Lung (tissue), 11 donors: ENCODE measurements at regions not wholly inside any gene's neighbourhood (a gene's known extent, or its start where the extent isn't known, plus 50 kb on each side); places are given as distances from the start of the nearest gene placed in this dataset.

Experiments used
- ATAC-seq: fragments of 200-7000 bp; cut with Tn5 transposase; one replicate; pipeline ENCODE4 v1.9.1; 2020; ENCODE audit warnings: moderate number of reproducible peaks; ENCODE audit not compliant: insufficient read depth, low FRiP score
- DNase-seq, 3 donors: peaks; one replicate each; pipeline ENCODE4 v3.0.0-alpha.2; 2013 to 2017
- H3K27ac ChIP-seq, 2 donors: one replicate each; pipeline ENCODE4 v1.5.1; 2013; ENCODE audit warnings: mild to moderate bottlenecking in 2 of 2, moderate library complexity in 2 of 2, control low read depth in 1 of 2, inconsistent platforms in 1 of 2, low read depth in 1 of 2, low read length in 1 of 2
- H3K27me3 ChIP-seq, 3 donors: one replicate each; pipeline ENCODE4 v1.5.1; 2013; ENCODE audit warnings: low read length in 2 of 3; ENCODE audit not compliant: control insufficient read depth in 3 of 3, insufficient read depth in 3 of 3
- H3K36me3 ChIP-seq, 4 donors: one replicate each; pipeline ENCODE4 v1.5.1; 2013; ENCODE audit warnings: low read length in 4 of 4, mild to moderate bottlenecking in 1 of 4, moderate library complexity in 1 of 4; ENCODE audit not compliant: control insufficient read depth in 4 of 4, insufficient read depth in 4 of 4
- H3K4me1 ChIP-seq, 5 donors: one replicate each; pipeline ENCODE4 v1.5.1; 2013; ENCODE audit warnings: low read length in 5 of 5, mild to moderate bottlenecking in 2 of 5, moderate library complexity in 1 of 5; ENCODE audit not compliant: control insufficient read depth in 5 of 5, insufficient read depth in 5 of 5
- H3K4me3 ChIP-seq: one replicate; pipeline ENCODE4 v1.5.1; 2013; ENCODE audit warnings: mild to moderate bottlenecking, control low read depth, moderate library complexity
- H3K9ac ChIP-seq, 2 donors: one replicate each; pipeline ENCODE4 v1.5.1; 2013; ENCODE audit warnings: low read length in 2 of 2, control low read depth in 1 of 2; ENCODE audit not compliant: insufficient read depth in 1 of 2
- H3K9me3 ChIP-seq, 4 donors: one replicate each; pipeline ENCODE4 v1.5.1; 2013; ENCODE audit warnings: low read length in 3 of 4, mild to moderate bottlenecking in 1 of 4, moderate library complexity in 1 of 4; ENCODE audit not compliant: control insufficient read depth in 4 of 4, insufficient read depth in 3 of 4
- WGBS, 2 donors: extraction: QIAGEN DNeasy Blood & Tissue Kit; methylation state at CpG; one replicate each; pipeline ENCODE4 v1.1.7; 2013; 5-methylcytosine and 5-hydroxymethylcytosine counted together
- TF ChIP-seq, protein P1 (sequence below): IDR thresholded peaks from 2 replicates; pipeline ENCODE4 v1.5.1; 2012; ENCODE audit warnings: mild to moderate bottlenecking; ENCODE audit errors: control extremely low read depth, extremely low read depth
- donor health status: control.
- donor health status: control.
- donor health status: Bipolar disorder and iron deficiency.
- donor health status: healthy.
- donor health status: DM: yes; HTN: yes; CAD: no.

GRCh38 chr21:43302769-43303168 is 124.2 kb downstream of the SIK1 start:
- WGBS, 2 donors, result 84 to 88% methylated on average over 13 to 14 of the region's 14 CpGs
- Histone ChIP-seq H3K27me3 (no peaks in the 10 kb centered on the region), H3K9ac (no peak overlapping the region), H3K27ac (no peak overlapping the region), H3K4me3 (no peak overlapping the region), H3K36me3 (no peaks in the 10 kb centered on the region), H3K9me3 (peaks cover 0 to 1% (median 0%) of the 10 kb centered on the region in 4 donors), H3K4me1 (peaks cover 0 to 25% (median 5%) of the 10 kb centered on the region in 5 donors)
- ATAC-seq (no peak), DNase-seq (no peak)
- TF ChIP-seq, protein P1, sequence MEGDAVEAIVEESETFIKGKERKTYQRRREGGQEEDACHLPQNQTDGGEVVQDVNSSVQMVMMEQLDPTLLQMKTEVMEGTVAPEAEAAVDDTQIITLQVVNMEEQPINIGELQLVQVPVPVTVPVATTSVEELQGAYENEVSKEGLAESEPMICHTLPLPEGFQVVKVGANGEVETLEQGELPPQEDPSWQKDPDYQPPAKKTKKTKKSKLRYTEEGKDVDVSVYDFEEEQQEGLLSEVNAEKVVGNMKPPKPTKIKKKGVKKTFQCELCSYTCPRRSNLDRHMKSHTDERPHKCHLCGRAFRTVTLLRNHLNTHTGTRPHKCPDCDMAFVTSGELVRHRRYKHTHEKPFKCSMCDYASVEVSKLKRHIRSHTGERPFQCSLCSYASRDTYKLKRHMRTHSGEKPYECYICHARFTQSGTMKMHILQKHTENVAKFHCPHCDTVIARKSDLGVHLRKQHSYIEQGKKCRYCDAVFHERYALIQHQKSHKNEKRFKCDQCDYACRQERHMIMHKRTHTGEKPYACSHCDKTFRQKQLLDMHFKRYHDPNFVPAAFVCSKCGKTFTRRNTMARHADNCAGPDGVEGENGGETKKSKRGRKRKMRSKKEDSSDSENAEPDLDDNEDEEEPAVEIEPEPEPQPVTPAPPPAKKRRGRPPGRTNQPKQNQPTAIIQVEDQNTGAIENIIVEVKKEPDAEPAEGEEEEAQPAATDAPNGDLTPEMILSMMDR, result no peak

DNA sequence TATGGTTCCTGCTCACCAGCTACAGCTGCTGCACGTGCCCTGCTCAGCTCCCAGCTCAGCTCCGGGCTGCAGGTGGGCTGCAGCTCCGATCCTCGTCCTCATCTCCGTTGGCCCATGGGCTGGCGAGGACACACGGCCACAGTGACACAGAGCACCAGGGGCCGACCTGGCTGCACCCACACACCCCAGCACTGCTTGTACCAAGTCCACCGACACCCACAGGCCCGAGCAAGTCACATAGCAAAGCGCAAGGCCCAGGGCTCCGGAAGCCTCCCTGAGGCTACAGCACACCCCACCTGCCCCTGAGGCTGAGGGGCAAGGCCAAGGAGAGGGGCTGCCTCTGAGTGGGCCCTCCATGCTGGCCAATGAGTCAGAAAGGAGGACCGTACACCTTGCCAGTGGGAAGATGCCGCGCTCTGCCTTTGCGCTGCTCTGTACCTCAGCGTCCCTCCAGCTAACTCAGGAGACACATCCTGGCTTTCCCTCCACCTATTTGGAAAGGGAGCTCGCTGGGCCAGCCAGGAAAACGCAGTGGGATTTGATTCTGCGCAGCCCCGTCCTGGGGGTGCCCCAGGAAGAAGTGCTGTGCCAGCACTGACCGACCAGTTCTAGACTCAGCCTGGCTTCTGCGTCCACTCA is 124.8 kb downstream of the SIK1 start:
- TF ChIP-seq, protein P1, result no peak
- no peak for ATAC-seq
- H3K27me3 ChIP-seq, result no peaks in the 10 kb centered on the region
- H3K4me1 ChIP-seq, result peaks cover 0 to 25% (median 2%) of the 10 kb centered on the region in 5 donors
- DNase-seq, result no peak
- H3K9me3 ChIP-seq, result no peaks in the 10 kb centered on the region
- H3K9ac ChIP-seq, result no peak overlapping the region
- no peak overlapping the region for H3K27ac ChIP-seq
- no peak overlapping the region for H3K4me3 ChIP-seq
- 94 to 96% methylated on average over 23 of the region's 23 CpGs for WGBS, 2 donors
- no peaks in the 10 kb centered on the region for H3K36me3 ChIP-seq

DNA sequence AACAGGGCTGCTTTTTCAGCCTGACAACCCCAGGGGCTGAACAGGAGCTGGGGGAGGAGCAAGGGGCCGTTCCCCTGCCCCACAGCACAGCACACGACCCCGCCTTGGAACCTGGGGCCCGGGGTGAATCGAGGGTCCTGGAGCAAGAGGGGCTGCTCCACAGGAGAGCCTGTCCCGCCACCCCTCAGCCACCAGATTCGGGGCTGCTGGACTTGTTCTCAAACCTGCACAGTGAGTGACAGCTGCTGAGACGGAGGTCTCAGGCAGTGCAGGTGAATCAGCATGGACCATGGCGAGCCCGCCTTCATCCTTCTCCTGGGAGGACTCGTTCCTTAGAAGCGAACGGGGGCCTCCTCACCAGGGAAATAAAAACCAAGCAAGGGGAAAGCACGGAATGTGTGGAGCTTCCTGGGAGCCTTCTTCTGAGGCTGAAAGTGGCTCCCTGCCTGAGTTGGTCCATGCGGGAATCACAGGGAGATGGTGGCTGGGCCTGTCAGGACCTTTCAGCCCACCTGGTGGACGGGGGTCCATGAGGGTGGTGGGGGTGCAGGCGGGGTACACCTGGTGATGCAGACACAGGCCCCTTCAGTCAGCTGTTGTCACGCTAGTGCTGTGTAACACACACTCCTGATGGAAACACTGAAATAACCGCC is 125.4 kb downstream of the SIK1 start:
- H3K36me3 ChIP-seq, result no peaks in the 10 kb centered on the region
- DNase-seq (no peak), ATAC-seq (no peak)
- 87 to 95% methylated on average over 19 of the region's 19 CpGs for WGBS, 2 donors
- peaks cover 0 to 25% (median 2%) of the 10 kb centered on the region in 5 donors for H3K4me1 ChIP-seq
- no peak overlapping the region for H3K27ac ChIP-seq
- H3K9ac ChIP-seq, result no peak overlapping the region
- no peaks in the 10 kb centered on the region for H3K9me3 ChIP-seq
- no peaks in the 10 kb centered on the region for H3K27me3 ChIP-seq
- H3K4me3 ChIP-seq, result no peak overlapping the region
- TF ChIP-seq, protein P1, result no peak
